Hepatocyte (in vitro differentiated cells): ENCODE measurements at regions not wholly inside any gene's neighbourhood (a gene's known extent, or its start where the extent isn't known, plus 50 kb on each side); places are given as distances from the start of the nearest gene placed in this dataset.

Source experiments
- EZH2 ChIP-seq: fragments of 200-600 bp; sonication (generic); IDR thresholded peaks from 2 replicates; pipeline ENCODE4 v1.6.1; 2016; ENCODE audit warnings: antibody characterized with exemption, mild to moderate bottlenecking, borderline replicate concordance
- EZH2phosphoT487 ChIP-seq: fragments of 200-600 bp; sonication (generic); IDR thresholded peaks from one replicate; pipeline ENCODE4 v1.6.1; 2018; ENCODE audit warnings: antibody characterized with exemption, mild to moderate bottlenecking, low read depth, moderate library complexity; ENCODE audit not compliant: unreplicated experiment, severe bottlenecking
- TF ChIP-seq, protein P1 (sequence below): fragments of 200-600 bp; sonication (generic); IDR thresholded peaks from 2 replicates; pipeline ENCODE4 v1.5.1; 2016; ENCODE audit warnings: antibody characterized with exemption, mild to moderate bottlenecking; ENCODE audit not compliant: poor library complexity

DNA sequence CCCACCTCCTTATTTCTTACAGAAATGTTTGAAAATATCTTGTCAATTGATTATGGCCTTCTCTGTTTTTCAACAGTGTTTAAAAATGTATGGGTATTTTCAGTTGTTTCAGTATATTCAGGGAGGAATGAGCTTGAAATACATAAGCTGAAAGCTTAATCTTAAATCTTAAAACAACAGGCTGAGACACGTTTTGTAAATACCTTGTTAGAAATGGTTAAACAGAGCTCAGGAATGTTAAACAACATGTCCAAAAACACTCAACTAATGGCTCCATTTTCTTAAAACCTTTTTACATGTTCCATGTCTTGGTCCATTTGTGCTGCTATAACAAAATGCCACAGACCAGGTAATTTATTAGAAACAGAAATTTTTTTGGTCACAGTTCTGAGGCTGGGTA, 953.8 kb upstream of the ADGRL2 start:
- TF ChIP-seq, protein P1, sequence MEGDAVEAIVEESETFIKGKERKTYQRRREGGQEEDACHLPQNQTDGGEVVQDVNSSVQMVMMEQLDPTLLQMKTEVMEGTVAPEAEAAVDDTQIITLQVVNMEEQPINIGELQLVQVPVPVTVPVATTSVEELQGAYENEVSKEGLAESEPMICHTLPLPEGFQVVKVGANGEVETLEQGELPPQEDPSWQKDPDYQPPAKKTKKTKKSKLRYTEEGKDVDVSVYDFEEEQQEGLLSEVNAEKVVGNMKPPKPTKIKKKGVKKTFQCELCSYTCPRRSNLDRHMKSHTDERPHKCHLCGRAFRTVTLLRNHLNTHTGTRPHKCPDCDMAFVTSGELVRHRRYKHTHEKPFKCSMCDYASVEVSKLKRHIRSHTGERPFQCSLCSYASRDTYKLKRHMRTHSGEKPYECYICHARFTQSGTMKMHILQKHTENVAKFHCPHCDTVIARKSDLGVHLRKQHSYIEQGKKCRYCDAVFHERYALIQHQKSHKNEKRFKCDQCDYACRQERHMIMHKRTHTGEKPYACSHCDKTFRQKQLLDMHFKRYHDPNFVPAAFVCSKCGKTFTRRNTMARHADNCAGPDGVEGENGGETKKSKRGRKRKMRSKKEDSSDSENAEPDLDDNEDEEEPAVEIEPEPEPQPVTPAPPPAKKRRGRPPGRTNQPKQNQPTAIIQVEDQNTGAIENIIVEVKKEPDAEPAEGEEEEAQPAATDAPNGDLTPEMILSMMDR, result no peak
- TF ChIP-seq EZH2 (no peak), EZH2phosphoT487 (no peak)
